GM23338 (cell line): ENCODE measurements at regions not wholly inside any gene's neighbourhood (a gene's known extent, or its start where the extent isn't known, plus 50 kb on each side); places are given as distances from the start of the nearest gene placed in this dataset.
A peak's percentile ranks its signal among the peaks of the same experiment; 100 is the strongest.

Experiments used
- ATAC-seq: fragments of 200-7000 bp; cut with Tn5 transposase; 3 replicates; pipeline ENCODE4 v1.9.1; 2020
- DNase-seq: peaks from one replicate; pipeline ENCODE4 v3.0.0-alpha.2; 2015; ENCODE audit warnings: low spot score
- H2AFZ ChIP-seq: fragments of 200-600 bp; sonication (generic); 2 replicates; pipeline ENCODE4 v1.8.0; 2016; ENCODE audit warnings: antibody characterized with exemption, mild to moderate bottlenecking, moderate library complexity
- H3F3A ChIP-seq: fragments of 200-600 bp; sonication (generic); replicated peaks from 2 replicates; pipeline ENCODE4 v1.8.0; 2017; ENCODE audit warnings: antibody characterized with exemption, mixed run types, low read depth
- H3K27ac ChIP-seq: fragments of 200-600 bp; sonication (generic); 2 replicates; pipeline ENCODE4 v1.6.1; 2016; ENCODE audit warnings: low read depth
- H3K27me3 ChIP-seq: fragments of 200-600 bp; sonication (generic); 2 replicates; pipeline ENCODE4 v1.8.0; 2016; ENCODE audit warnings: mild to moderate bottlenecking, mixed run types, moderate library complexity; ENCODE audit not compliant: insufficient read depth
- H3K36me3 ChIP-seq: fragments of 200-600 bp; sonication (generic); 2 replicates; pipeline ENCODE4 v1.8.0; 2016; ENCODE audit warnings: mild to moderate bottlenecking; ENCODE audit not compliant: insufficient read depth
- H3K4me1 ChIP-seq: fragments of 200-600 bp; sonication (generic); 2 replicates; pipeline ENCODE4 v1.8.0; 2016; ENCODE audit warnings: mild to moderate bottlenecking, moderate library complexity; ENCODE audit not compliant: insufficient read depth
- H3K4me2 ChIP-seq: fragments of 200-600 bp; sonication (generic); 2 replicates; pipeline ENCODE4 v1.7.1; 2017; ENCODE audit warnings: mixed run types
- H3K4me3 ChIP-seq: fragments of 200-600 bp; sonication (generic); 2 replicates; pipeline ENCODE4 v1.6.1; 2016; ENCODE audit warnings: mixed run types
- H3K79me2 ChIP-seq: fragments of 200-600 bp; sonication (generic); replicated peaks from 2 replicates; pipeline ENCODE4 v1.8.0; 2017; ENCODE audit warnings: mild to moderate bottlenecking; ENCODE audit not compliant: insufficient read depth
- H3K9me2 ChIP-seq: fragments of 200-600 bp; sonication (generic); 2 replicates; pipeline ENCODE4 v1.8.0; 2017; ENCODE audit not compliant: insufficient read depth
- H4K20me1 ChIP-seq: fragments of 200-600 bp; sonication (generic); replicated peaks from 2 replicates; pipeline ENCODE4 v1.8.0; 2017; ENCODE audit warnings: mild to moderate bottlenecking; ENCODE audit not compliant: insufficient read depth
- H3K27ac Mint-ChIP-seq: 2 replicates; pipeline ENCODE4 v1.8.0; 2020; ENCODE audit warnings: inconsistent platforms, mild to moderate bottlenecking, moderate library complexity, mixed read lengths
- H3K27me3 Mint-ChIP-seq: 3 replicates; pipeline ENCODE4 v1.8.0; 2022; ENCODE audit warnings: low read depth, mild to moderate bottlenecking, moderate library complexity, mixed read lengths, inconsistent platforms; ENCODE audit not compliant: insufficient read depth, poor library complexity
- H3K36me3 Mint-ChIP-seq: 3 replicates; pipeline ENCODE4 v1.8.0; 2021; ENCODE audit warnings: low read depth, mild to moderate bottlenecking, inconsistent platforms, moderate library complexity, mixed read lengths
- H3K4me1 Mint-ChIP-seq: 3 replicates; pipeline ENCODE4 v1.8.0; 2020; ENCODE audit warnings: mild to moderate bottlenecking, inconsistent platforms, mixed read lengths
- H3K4me3 Mint-ChIP-seq: 3 replicates; pipeline ENCODE4 v1.8.0; 2021; ENCODE audit warnings: moderate library complexity, mild to moderate bottlenecking, inconsistent platforms, mixed read lengths
- H3K9me3 Mint-ChIP-seq: 3 replicates; pipeline ENCODE4 v1.8.0; 2020; ENCODE audit warnings: moderate library complexity, mild to moderate bottlenecking, inconsistent platforms, mixed read lengths
- EZH2 ChIP-seq: fragments of 200-600 bp; sonication (generic); IDR thresholded peaks from one replicate; pipeline ENCODE4 v1.8.0; 2017; ENCODE audit warnings: antibody characterized with exemption, mild to moderate bottlenecking, low read depth; ENCODE audit not compliant: unreplicated experiment
- POLR2AphosphoS5 ChIP-seq: IDR thresholded peaks from 2 replicates; pipeline ENCODE4 v1.6.1; 2016; ENCODE audit warnings: antibody characterized with exemption, low read depth
- STAT1 ChIP-seq: IDR thresholded peaks from one replicate; pipeline ENCODE4 v1.6.1; 2016; ENCODE audit warnings: antibody characterized with exemption; ENCODE audit not compliant: unreplicated experiment
- TF ChIP-seq, protein P1 (sequence below), 2 experiments: fragments of 200-600 bp in 1 of 2; sonication (generic) in 1 of 2; conservative IDR thresholded peaks; 2 replicates each; pipeline versions ENCODE4 v1.5.1 to v1.6.1; 2016 to 2017; ENCODE audit warnings: antibody characterized with exemption in 2 of 2, low read depth in 2 of 2, mild to moderate bottlenecking in 2 of 2, moderate library complexity in 1 of 2
- TF ChIP-seq, protein P2 (sequence below): fragments of 250-450 bp; sonication (Bioruptor Pico); IDR thresholded peaks from 2 replicates; pipeline ENCODE4 v1.5.0; 2020; ENCODE audit warnings: mild to moderate bottlenecking, moderate library complexity

DNA sequence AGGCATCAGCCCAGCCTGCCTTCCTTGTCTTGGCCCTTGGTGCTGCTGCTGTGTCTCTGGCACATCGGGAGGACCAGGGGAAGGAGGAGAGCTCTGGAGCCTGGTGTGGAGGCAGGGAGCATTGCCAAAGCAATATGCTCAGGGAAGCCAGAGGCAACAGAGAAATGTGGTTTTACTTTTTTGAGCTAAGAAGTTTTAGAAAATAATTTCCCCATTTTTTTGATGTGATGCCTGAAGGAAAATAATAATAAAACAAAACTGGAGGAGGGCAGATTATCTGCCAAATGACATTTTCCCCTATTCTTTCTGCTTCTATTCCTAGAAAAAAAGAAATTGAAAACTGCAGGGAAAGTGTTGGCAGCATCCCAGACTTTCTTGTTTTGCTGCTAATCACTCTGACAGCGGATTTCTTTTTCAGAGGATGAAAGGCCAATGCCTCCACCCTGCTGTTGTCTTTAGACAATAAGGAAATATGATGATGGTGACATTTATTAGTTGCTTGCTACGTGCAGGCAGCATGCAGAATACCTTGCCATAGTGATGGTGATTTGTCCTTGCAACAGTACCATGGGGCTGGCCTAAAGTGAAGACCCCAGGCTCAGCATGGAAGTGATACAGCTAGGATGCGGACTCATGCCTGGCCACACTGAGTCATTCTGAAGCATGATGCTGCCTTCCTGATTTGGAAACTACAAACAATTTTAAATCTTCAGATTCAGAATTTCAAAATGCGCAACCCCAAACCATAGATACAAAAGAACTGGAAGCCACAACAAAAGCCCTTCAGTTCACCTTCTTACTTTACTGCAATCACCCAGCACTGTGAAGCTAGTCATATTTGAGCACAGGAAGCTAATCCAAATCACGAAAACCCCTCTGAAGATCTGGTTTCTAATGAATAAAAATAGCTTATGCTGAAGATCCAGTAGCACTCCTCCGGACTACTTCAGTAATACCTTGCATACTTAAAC is 260.2 kb upstream of the TMEM72 start (continued):
- TF ChIP-seq, protein P1, sequence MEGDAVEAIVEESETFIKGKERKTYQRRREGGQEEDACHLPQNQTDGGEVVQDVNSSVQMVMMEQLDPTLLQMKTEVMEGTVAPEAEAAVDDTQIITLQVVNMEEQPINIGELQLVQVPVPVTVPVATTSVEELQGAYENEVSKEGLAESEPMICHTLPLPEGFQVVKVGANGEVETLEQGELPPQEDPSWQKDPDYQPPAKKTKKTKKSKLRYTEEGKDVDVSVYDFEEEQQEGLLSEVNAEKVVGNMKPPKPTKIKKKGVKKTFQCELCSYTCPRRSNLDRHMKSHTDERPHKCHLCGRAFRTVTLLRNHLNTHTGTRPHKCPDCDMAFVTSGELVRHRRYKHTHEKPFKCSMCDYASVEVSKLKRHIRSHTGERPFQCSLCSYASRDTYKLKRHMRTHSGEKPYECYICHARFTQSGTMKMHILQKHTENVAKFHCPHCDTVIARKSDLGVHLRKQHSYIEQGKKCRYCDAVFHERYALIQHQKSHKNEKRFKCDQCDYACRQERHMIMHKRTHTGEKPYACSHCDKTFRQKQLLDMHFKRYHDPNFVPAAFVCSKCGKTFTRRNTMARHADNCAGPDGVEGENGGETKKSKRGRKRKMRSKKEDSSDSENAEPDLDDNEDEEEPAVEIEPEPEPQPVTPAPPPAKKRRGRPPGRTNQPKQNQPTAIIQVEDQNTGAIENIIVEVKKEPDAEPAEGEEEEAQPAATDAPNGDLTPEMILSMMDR (conservative IDR thresholded peaks at IDR 0.05; ENCODE audit: low read depth in 2 of 2), result no peak
- TF ChIP-seq EZH2, result no peak
- no peak for TF ChIP-seq STAT1
- no peak for TF ChIP-seq POLR2AphosphoS5
- TF ChIP-seq, protein P2, sequence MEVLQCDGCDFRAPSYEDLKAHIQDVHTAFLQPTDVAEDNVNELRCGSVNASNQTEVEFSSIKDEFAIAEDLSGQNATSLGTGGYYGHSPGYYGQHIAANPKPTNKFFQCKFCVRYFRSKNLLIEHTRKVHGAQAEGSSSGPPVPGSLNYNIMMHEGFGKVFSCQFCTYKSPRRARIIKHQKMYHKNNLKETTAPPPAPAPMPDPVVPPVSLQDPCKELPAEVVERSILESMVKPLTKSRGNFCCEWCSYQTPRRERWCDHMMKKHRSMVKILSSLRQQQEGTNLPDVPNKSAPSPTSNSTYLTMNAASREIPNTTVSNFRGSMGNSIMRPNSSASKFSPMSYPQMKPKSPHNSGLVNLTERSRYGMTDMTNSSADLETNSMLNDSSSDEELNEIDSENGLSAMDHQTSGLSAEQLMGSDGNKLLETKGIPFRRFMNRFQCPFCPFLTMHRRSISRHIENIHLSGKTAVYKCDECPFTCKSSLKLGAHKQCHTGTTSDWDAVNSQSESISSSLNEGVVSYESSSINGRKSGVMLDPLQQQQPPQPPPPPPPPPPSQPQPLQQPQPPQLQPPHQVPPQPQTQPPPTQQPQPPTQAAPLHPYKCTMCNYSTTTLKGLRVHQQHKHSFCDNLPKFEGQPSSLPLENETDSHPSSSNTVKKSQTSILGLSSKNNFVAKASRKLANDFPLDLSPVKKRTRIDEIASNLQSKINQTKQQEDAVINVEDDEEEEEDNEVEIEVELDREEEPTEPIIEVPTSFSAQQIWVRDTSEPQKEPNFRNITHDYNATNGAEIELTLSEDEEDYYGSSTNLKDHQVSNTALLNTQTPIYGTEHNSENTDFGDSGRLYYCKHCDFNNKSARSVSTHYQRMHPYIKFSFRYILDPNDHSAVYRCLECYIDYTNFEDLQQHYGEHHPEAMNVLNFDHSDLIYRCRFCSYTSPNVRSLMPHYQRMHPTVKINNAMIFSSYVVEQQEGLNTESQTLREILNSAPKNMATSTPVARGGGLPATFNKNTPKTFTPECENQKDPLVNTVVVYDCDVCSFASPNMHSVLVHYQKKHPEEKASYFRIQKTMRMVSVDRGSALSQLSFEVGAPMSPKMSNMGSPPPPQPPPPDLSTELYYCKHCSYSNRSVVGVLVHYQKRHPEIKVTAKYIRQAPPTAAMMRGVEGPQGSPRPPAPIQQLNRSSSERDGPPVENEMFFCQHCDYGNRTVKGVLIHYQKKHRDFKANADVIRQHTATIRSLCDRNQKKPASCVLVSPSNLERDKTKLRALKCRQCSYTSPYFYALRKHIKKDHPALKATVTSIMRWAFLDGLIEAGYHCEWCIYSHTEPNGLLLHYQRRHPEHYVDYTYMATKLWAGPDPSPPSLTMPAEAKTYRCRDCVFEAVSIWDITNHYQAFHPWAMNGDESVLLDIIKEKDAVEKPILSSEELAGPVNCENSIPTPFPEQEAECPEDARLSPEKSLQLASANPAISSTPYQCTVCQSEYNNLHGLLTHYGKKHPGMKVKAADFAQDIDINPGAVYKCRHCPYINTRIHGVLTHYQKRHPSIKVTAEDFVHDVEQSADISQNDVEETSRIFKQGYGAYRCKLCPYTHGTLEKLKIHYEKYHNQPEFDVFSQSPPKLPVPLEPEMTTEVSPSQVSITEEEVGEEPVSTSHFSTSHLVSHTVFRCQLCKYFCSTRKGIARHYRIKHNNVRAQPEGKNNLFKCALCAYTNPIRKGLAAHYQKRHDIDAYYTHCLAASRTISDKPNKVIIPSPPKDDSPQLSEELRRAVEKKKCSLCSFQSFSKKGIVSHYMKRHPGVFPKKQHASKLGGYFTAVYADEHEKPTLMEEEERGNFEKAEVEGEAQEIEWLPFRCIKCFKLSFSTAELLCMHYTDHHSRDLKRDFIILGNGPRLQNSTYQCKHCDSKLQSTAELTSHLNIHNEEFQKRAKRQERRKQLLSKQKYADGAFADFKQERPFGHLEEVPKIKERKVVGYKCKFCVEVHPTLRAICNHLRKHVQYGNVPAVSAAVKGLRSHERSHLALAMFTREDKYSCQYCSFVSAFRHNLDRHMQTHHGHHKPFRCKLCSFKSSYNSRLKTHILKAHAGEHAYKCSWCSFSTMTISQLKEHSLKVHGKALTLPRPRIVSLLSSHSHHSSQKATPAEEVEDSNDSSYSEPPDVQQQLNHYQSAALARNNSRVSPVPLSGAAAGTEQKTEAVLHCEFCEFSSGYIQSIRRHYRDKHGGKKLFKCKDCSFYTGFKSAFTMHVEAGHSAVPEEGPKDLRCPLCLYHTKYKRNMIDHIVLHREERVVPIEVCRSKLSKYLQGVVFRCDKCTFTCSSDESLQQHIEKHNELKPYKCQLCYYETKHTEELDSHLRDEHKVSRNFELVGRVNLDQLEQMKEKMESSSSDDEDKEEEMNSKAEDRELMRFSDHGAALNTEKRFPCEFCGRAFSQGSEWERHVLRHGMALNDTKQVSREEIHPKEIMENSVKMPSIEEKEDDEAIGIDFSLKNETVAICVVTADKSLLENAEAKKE (CRISPR knock-in tag), result no peak

- no peaks in the 10 kb centered on the region for H3K4me1 ChIP-seq
- Mint-ChIP-seq H3K27ac (no peak overlapping the region), H3K9me3 (no peaks in the 10 kb centered on the region), H3K36me3 (no peaks in the 10 kb centered on the region), H3K4me1 (0 out of 3 replicates have a peak, but pooled peaks cover 5% of the 10 kb centered on the region), H3K27me3 (peaks cover 5% of the 10 kb centered on the region), H3K4me3 (no peak overlapping the region)
- H3K79me2 ChIP-seq, result no peaks in the 10 kb centered on the region
- H3K4me2 ChIP-seq, result no peak overlapping the region
- H2AFZ ChIP-seq, result no peak overlapping the region
- TF ChIP-seq EZH2, result no peak
- TF ChIP-seq, protein P1 (conservative IDR thresholded peaks at IDR 0.05; ENCODE audit: low read depth in 2 of 2), result peak; percentile 10 to 31; a peak in 2 of 4 replicates
- ATAC-seq (no peak), DNase-seq (no peak)
- no peaks in the 10 kb centered on the region for H3K36me3 ChIP-seq
- no peaks in the 10 kb centered on the region for H3K9me2 ChIP-seq
- H4K20me1 ChIP-seq, result no peaks in the 10 kb centered on the region
- no peaks in the 10 kb centered on the region for H3F3A ChIP-seq
- no peaks in the 10 kb centered on the region for H3K27me3 ChIP-seq
- no peak overlapping the region for H3K4me3 ChIP-seq
- no peak overlapping the region for H3K27ac ChIP-seq
Measured at GRCh38 chr10:44651834-44652233, 259.3 kb upstream of the TMEM72 start.
